Pulmonary artery endothelial cell (primary cell): ENCODE measurements at regions not wholly inside any gene's neighbourhood (a gene's known extent, or its start where the extent isn't known, plus 50 kb on each side); places are given as distances from the start of the nearest gene placed in this dataset.
"Not testable (repeated sequence)": the region's sequence is repeated elsewhere in the genome, so short reads cannot be mapped to it uniquely, and the experiment has no call there.

Source experiments
- DNase-seq: peaks from one replicate; pipeline ENCODE4 v3.0.0-alpha.2; 2011; ENCODE audit warnings: low read depth, low spot score

- DNase-seq: no peak
Measured at GRCh38 chr4:179662522-179662921, 2220.3 kb upstream of the AGA start.

GRCh38 chr4:179663641-179664429, 2221.6 kb upstream of the AGA start:
- no peak for DNase-seq

GRCh38 chr4:179664430-179665027, 2222.3 kb upstream of the AGA start:
- no peak for DNase-seq

- no peak for DNase-seq
Measured at GRCh38 chr4:179666226-179666625, 2224.0 kb upstream of the AGA start.

GRCh38 chr4:179671609-179672008, 2229.4 kb upstream of the AGA start:
- no peak for DNase-seq

- DNase-seq: no peak
Measured at GRCh38 chr4:179678093-179678814, 2236.0 kb upstream of the AGA start.

GRCh38 chr4:179683661-179684060, 2241.4 kb upstream of the AGA start:
- not testable (repeated sequence) for DNase-seq

- no peak for DNase-seq
Measured at GRCh38 chr4:179692222-179692621, 2250.0 kb upstream of the AGA start.

GRCh38 chr4:179695175-179695574, 2252.9 kb upstream of the AGA start:
- no peak for DNase-seq

- DNase-seq: no peak
Measured at GRCh38 chr4:179698321-179698720, 2256.1 kb upstream of the AGA start.

GRCh38 chr4:179709961-179710624, 2267.9 kb upstream of the AGA start:
- DNase-seq: no peak

GRCh38 chr4:179719766-179720450, 2277.7 kb upstream of the AGA start:
- no peak for DNase-seq

GRCh38 chr4:179726491-179726890, 2284.3 kb upstream of the AGA start:
- DNase-seq: not testable (repeated sequence)

- DNase-seq: no peak
Measured at GRCh38 chr4:179728305-179728704, 2286.1 kb upstream of the AGA start.

GRCh38 chr4:179736820-179737219, 2294.6 kb upstream of the AGA start:
- not testable (repeated sequence) for DNase-seq

- no peak for DNase-seq
Measured at GRCh38 chr4:179738822-179739221, 2296.6 kb upstream of the AGA start.

GRCh38 chr4:179747218-179747910, 2305.1 kb upstream of the AGA start:
- DNase-seq: no peak

GRCh38 chr4:179748837-179749236, 2306.6 kb upstream of the AGA start:
- DNase-seq: no peak

- DNase-seq: no peak
Measured at GRCh38 chr4:179750374-179750773, 2308.1 kb upstream of the AGA start.

GRCh38 chr4:179751669-179752068, 2309.4 kb upstream of the AGA start:
- DNase-seq: no peak

- no peak for DNase-seq
Measured at GRCh38 chr4:179755322-179755721, 2313.1 kb upstream of the AGA start.
